ENCODE measurements at regions not wholly inside any gene's neighbourhood (a gene's known extent, or its start where the extent isn't known, plus 50 kb on each side); places are given as distances from the start of the nearest gene placed in this dataset.

DNA sequence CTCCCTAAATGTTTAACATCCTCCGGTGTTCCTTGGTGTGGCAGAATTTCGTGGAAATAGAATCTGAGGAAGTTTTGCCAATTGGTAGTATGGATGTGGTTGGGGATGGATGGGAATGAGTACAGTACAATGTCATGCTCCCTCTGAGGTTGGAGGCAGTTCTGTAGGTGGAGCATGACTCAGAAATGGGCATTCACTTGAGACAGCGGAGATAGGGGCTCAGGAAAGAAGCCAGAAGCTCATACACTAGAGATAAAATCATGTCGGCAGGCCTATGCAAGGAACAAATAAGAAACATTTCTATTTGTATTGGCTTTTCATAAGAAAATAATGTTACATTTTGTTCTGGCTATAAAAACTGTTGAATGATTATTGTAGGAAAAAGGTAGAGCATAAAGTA is 196.0 kb downstream of the URB2 start:
- no peak for DNase-seq (ENCODE audit: low spot score)

DNA sequence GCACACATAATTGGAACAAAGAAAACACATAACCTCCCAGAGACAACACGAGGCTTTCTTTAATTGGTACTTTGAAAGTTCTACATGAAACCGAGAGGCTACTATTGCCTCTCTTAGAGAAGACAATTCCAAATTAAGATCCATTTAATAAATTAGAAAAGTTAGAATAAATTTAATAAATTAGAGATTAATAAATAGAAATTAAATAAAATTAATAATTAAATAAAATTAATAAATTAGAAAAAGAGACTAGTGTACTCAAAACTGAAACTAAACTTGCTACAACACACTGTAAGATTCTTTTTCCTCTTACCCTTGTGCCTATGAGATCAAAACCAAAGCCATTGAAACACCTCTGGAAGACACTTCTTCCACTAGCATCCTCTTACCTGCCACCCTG is 199.0 kb downstream of the URB2 start:
- no peak for DNase-seq (ENCODE audit: low spot score)

DNA sequence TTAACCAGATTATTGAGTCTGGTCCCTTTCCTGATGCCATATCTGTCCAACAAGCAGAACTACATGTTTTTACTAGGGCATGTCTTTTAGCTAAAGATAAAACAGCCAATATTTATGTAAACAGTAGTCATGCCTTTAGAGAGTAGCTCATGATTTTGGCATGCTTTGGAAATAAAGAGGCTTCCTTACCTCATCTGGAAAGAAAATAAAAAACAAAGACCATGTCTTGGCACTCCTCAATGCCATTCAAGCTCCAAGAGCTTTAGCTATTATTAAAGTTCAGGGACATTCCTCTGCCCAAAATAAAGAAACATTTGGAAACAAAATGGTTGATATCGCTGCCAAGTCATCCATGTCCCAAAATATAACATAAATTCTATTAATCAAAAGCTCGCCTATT is 202.4 kb downstream of the URB2 start:
- no peak for DNase-seq (ENCODE audit: low spot score)

DNA sequence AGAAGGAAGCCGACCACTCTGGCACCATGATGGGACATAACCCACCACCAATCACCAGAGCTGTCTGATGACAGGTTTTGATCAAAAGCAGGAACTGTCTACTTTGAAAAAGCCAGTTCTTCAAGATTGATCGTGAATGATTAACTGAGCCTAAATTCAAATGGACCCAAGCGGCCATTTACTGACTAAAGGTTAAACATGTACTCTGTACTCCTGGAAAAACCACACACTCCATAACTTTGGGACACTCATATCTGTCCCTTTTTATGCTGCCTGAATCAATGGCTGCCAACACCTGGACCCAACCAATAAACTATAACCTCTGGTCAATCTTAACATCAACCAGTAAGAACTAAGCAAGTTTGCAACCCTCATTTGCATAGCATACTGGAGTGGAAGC is 206.6 kb downstream of the URB2 start:
- peak; percentile 1 for DNase-seq (ENCODE audit: low spot score)

DNA sequence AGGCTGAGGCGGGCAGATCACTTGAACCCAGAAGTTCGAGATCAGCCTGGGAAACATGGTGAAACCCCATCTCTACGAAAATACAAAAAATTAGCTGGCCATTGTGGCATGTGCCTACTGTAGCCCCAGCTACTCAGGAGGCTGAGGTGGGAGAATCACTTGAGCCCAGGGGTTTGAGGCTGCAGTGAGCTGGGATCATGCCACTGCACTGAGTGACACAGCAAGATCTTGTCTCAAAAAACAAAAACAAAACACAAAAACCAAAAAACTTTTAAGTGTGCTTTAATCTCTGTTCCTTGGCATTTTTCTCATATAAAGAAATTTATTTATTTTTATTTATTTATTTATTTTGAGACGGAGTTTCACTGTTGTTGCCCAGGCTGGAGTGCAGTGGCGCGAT is 208.2 kb downstream of the URB2 start:
- DNase-seq (ENCODE audit: low spot score), result no peak

DNA sequence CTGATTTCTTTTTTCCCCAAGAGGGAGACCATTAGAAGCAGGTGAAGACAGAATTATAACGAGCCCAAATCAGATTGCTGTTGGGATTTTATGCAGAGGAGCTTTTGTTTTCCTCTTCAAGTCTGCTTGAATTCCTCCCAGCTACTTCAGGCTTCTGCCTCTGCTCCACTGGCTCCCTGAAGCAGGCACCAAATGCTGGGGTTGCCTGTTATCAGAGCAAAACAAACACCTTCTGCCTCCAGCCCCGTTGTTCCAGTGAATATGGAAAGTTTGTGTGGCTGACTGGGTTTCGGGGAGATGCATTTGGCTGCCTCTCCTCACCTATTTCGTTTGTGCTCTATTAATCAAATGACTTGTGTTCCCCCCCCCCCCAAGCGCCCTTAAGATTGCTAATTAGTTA is 209.2 kb downstream of the URB2 start:
- DNase-seq (ENCODE audit: low spot score), result no peak

DNA sequence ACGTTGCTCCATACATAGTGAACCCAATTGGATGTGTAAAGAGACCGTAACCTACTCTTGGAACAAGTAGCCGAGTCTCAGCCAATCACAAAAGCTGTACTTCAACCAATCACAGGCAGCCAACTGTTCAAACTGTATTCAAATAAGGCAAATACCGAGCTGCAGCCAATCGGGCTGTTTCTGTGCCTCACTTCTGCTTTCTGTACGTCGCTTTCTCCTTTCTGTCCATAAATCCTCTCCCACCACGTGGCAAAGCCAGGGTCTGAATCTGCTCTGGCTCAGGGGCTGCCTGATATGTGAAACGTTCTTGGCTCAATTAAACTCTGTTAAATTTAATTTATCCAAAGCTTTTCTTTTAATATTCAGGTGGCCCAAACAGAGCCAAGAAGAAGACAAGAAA is 210.3 kb downstream of the URB2 start:
- DNase-seq (ENCODE audit: low spot score), result no peak

DNA sequence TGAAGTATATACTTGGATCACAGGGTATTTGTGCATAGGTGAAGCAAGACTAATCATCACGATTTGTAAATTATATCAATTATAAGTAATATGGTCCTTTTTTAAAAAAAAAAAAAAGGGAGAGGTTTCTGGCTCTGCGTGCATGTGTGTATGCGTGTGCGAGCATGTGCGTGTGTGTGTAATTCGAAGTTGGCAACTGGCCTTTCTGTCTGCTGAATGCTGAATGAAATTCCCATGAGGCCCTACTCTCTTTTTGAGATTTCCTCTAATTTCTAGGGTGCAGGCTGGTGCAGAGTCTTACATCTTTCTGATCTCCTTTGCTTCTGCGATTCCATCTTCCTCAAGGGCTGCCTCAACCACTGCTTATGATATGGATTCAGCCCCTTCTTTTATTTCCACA is 212.2 kb downstream of the URB2 start:
- no peak for DNase-seq (ENCODE audit: low spot score)

DNA sequence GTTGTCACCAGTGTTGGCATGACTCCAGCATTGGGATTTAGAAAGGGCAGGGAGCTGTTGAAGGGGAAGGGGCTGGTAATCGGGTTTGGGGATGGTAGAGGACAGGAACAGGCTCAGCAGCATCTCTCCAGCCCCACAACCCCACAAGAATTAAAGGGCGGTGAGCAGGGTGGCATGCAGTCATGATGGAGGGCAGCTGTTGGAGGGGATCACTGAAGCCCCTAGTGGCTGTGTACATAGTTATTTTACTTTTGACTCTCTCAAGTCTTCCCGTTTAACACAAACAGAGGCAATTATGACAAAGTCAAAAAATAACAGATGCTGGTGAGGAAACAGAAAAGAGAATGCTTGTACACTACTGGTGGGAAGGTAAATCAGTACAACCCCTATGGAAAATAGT is 213.8 kb downstream of the URB2 start:
- DNase-seq (ENCODE audit: low spot score), result no peak

DNA sequence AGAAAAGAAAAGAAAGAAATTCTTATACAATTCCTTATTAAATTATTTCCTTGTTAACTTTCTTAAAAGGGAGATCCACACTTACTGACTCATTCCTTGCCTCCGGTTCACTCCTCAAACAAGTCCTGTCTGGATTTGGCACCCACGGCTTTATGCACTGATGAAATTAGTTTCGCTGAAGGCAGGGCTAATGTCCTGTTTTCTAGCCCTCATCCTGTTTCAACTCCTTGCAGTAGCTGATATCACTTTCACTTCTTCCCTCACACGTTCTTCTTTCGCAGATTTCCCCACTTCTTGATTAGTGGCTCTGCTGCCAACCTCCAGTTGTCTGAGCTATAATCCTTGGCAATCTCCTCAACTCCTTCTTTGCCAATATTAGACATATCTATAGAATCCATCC is 215.2 kb downstream of the URB2 start:
- no peak for DNase-seq (ENCODE audit: low spot score)

DNA sequence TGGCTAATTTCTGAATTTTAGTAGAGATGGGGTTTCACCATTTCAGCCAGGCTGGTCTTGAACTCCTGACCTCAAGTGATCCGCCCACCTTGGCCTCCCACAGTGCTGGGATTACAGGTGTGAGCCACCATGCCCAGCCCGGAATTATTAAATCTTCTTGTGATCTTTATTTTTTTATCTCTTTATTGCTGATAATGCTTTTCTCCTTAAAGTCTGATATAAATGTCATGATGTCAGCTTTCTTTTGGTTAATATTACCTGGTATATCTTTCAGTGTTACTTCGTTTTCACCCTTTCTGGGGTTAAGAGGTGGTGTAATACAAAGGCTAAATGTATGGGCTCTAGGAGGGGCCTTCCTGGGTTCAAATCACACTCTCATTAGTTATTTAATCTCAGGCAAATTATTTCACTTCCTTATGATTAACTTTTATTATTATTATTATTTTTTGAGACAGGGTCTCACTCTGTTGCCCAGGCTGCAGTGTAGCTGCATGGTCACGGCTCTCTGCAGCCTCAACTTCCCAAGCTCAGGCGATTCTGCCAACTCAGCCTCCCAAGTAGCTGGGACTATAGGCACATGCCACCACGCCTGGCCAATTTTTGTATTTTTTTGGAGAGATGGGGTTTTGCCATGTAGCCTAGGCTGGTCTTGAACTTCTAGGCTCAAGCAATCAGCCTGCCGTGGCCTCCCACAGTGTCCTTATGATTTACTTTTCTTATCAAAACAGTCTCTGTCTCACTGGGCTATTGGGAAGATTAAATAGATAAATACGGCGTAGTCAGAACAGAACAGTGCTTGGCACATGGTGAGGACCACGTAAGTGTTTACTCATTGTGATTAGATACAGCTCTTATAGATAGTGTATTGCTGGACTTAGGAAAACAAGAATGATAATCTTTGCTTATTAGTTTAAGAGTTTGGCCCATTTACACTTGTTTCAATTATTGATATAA is 216.5 kb downstream of the URB2 start:
- no peak for DNase-seq (ENCODE audit: low spot score)

DNA sequence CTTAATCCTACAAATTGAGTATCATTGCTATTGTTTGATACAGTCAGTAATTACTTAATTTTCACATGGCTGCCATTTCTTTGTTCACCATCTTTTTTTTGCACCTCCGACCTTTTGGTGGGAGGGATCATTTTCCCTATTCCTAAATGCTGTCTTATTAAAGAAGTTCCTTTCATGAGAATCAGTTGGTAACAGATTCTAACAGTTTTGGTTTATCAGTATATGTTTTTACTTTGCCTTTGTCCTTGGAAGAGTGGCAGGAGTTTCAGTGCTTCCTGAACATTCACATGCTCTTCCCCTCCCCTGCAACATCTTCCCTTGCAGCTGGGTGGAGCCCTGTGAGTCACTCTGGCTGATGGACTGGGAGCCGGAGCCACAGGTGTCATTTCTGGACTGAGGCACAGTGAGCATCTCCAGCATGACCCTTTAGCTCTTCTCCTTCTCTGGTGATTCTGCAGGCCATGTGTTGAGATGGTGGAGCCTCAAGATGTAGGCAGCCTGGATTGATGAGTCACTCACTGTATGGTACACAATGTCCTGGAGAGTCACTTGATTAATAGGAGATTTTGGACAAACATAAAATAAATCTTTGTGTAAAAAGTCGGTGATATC is 217.7 kb downstream of the URB2 start:
- peak; percentile 47 for DNase-seq (ENCODE audit: low spot score)

DNA sequence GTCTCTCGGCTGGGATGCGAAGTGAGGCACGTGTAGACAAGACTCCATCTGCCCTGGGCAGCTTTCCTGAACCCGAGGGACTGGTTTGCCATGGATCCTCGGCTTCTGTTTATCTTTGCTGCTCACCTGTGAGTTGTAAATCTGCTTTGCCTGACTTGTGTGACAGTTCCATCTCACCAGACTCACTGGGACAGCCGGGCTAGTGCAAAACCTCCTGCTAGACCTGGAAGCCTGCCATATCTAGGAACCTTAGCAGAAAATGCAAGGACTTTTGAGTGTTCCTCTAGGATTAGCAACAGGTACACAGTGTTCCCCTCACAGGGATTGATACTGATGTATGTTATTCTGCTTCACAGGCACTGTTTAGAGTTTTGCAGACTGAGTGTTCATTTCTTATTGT is 218.6 kb downstream of the URB2 start:
- no peak for DNase-seq (ENCODE audit: low spot score)

DNA sequence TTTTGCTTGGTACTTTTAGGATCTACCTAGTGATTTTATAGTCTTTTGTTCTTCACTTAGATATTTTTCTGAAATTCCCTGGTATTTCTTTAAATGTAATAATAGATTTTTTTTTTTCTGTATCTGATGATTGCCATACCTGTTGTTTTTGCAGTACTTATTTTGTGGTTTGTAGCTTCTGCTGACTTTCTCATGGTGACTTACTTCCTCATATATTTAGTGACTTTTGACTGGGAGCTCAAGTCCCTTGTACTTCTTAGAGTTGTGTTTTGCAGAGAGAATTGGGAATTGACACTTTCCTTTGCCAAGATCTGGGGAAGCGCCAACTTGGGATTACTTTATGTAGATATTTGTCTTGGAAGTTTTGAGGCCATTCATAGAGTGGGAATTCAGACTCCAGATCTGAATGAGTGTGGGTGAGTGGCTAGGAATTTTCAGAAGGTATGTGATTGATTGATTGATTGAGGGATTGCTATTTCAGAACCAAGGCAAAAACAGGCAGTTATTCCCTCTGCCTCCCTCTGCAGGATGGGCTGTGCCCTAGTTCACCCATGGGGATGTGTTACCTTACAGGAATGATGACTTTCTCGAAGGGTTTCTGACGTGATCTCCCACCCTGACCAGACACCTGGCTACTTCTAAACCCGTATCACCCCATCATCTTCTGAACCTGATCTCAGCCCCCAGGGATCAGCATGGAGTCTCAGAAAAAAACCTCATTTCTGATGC is 219.5 kb downstream of the URB2 start:
- DNase-seq (ENCODE audit: low spot score), result no peak

DNA sequence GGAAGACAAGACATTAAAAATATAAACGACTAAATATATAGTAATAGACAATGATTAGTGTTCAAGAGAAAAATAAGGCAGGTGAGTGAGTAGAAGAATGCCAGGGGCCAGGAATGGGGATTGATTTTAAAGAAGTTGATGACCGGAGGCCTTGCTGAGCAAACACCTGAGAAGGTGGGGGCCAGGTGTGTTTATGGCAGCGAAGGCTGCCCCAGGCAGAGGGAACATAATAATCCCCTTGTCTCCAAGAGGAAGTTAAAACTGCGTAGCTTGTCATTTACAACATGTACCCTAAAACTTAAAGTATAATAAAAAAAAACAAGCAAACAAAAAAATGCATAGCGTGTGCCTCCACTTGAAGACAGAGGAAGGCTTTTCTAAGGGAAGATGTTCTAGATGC is 220.3 kb downstream of the URB2 start:
- DNase-seq (ENCODE audit: low spot score), result no peak

DNA sequence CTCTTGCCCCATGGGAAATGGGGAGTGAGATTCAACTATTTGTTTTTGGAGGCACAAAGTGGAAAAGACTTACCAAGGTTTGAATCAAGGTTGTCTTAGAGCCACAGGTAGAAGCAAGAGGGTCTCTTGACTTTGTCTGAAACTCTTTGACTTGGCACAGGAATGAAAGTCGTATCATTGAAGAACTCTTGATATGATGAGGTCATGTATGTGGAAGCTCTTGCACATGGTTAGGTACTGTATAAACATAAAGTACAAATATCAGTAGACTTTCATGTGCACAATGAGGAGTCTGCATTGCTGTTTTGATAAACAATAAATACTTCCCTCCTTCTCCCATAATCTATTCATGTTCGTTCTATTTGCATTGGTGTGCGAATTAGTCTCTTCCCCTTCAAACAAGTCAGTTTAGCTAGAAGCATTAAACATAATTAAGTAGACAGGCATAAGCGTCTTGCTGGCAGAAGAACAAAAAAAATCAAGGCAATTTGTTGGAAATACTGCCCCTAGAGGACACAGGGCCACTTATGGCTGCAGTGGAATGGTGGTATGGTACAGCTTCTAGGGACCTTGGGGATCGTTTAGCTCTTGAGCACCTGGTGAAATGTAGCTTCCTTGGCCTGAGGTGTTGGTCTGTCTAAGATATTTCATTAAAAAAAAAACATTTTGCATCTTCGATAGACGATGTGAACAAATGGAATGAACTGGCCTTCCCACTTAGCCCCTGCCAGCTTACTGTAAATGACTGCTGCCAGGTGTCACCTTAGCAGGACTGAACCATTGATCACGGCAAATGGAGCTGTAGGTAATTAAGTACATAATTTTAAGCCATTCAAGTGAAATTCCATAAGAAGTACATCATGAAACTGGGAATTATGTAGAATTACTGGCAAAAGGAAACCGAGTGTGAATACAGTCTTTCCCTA is 218.0 kb upstream of the GALNT2 start:
- peak; percentile 45 for DNase-seq (ENCODE audit: low spot score)

DNA sequence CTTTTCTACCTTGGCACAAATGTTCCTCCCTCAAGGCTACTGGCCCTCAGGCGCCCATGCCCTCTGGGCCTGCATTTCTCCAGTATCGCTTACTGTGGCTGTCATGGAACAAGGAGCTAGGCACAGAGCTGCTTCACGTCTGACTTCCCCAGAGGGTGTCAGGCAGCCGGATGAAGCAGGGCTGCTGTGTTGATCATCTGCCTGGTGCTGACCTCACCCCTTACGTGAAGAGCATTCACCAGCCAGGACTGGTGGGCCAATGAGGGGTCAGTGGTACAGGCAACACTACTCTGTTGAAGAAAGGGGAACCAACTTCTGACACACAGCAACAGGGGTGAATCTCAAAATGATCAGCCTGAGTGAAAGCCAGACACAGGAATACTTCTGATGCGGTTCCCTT is 215.5 kb upstream of the GALNT2 start:
- no peak for DNase-seq (ENCODE audit: low spot score)

DNA sequence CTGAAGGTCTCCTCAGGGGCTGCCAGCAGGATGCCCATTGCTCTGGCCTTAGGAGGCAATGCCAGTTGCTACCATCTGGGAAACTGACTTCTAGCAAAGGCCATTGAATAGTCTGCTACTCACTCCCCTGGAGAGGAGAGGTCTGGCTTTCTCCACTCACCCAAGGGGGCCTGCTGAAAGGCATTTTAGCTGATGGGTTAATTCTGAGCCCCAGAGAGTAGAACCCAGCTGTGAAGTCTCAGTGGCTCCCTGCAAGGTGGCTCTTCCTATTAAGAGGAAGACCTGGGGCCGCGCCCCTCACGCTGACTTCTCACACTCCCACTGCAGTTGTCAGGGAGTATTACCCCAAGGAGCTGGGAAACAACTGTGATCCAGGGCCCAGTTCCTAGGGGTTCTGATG is 213.3 kb upstream of the GALNT2 start:
- DNase-seq (ENCODE audit: low spot score), result no peak

DNA sequence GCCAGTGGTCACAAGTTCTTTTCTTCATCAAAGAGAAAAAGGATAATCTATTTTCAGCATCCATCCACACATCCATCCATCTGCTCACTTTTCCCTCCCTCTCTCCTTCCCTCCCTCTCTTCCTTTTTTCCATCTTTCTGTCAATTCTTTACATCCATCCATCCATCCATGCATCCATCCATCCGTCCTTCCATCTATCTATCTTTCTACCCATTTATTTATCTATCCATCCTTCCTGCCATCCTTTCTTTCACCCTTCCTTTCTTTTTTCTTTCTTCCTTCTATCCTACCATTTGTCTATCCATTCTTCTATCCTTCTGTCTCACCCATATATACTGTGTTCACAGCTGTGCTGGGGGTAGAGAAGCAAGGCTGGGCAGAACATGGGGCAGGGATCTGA is 212.4 kb upstream of the GALNT2 start:
- DNase-seq (ENCODE audit: low spot score), result no peak

DNA sequence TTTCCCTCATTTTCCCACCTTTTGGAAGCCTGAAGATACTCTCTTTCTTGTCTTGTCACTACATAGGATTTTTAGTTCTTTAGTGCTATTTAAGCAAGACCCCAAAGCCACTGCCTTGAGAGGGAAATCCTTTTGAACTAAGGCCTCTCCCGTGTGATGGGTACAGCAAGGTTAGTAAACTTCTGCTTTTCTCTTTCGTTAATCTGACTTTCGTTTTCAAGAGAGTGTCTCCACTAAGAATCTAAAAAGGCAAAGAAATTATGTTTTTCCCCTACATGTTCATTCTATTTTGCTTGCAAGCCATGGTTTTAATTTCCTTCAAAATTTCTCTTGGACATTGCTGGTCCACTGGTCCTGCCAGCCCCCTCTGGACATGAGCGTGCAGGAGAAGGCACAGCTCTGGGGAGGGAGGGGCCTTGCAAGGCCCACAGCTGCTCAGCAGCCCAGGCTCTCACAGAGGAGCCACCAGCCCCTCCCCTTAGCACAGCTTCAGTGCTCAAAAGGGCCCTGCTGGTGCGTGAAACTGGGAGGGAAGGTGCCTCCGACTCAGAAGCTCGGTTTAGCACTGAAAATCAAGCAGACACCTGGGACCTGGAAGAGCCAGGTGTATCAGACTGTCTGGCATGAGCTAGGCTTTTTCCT is 210.9 kb upstream of the GALNT2 start:
- no peak for DNase-seq (ENCODE audit: low spot score)

DNA sequence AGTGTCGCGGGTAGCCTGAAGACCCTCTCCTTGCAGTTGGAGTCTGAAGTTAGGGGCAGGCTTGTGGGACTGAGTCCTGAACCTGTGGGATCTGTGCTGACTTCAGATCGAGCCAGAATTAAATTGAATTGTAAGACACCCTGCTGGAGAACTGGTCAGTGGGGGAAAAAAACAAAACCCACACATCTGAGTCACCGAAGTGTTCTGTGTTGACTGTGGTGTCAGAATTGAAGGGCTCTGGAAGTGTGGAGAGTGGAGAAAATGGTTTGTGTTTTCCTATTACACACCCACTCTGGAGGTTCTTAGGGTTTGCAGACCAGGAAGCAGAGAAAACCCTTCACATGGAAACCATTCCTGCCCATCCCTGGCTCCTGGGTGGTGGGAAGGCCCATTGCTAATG is 209.5 kb upstream of the GALNT2 start:
- no peak for DNase-seq (ENCODE audit: low spot score)

DNA sequence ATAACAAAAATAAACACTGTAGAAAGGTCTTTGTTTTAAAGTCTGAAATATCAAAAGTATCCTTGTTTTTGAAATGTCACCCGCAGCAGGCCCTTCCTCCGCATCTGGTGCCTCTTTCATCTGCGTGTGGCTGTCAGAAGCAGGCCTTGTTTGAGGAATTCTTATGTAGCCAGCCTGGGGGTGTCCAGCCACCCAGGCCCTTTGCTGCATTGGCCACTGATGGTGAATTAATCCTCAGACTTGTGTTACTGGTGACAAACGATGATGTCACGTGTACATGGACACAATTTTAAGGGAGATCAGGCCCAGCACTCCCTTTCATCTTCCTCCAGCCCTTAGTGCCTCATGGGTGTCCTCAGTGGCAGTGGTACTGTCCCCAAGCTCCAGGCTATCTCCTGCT is 208.0 kb upstream of the GALNT2 start:
- DNase-seq (ENCODE audit: low spot score), result no peak
